ENCODE measurements at regions not wholly inside any gene's neighbourhood (a gene's known extent, or its start where the extent isn't known, plus 50 kb on each side); places are given as distances from the start of the nearest gene placed in this dataset.

- no peak for TF ChIP-seq POLR2AphosphoS5 (IDR thresholded peaks at IDR 0.05; ENCODE audit: low read depth, low read length)
- TF ChIP-seq, protein P1, sequence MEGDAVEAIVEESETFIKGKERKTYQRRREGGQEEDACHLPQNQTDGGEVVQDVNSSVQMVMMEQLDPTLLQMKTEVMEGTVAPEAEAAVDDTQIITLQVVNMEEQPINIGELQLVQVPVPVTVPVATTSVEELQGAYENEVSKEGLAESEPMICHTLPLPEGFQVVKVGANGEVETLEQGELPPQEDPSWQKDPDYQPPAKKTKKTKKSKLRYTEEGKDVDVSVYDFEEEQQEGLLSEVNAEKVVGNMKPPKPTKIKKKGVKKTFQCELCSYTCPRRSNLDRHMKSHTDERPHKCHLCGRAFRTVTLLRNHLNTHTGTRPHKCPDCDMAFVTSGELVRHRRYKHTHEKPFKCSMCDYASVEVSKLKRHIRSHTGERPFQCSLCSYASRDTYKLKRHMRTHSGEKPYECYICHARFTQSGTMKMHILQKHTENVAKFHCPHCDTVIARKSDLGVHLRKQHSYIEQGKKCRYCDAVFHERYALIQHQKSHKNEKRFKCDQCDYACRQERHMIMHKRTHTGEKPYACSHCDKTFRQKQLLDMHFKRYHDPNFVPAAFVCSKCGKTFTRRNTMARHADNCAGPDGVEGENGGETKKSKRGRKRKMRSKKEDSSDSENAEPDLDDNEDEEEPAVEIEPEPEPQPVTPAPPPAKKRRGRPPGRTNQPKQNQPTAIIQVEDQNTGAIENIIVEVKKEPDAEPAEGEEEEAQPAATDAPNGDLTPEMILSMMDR (IDR thresholded peaks at IDR 0.05): no peak
- TF ChIP-seq REST (IDR thresholded peaks at IDR 0.05; ENCODE audit: insufficient read depth in 1 of 2, low read depth in 2 of 2, low read length in 1 of 2): no peak
- TF ChIP-seq SIN3A (IDR thresholded peaks at IDR 0.05; ENCODE audit: borderline replicate concordance, insufficient read depth, low read depth, low read length): no peak
These were observed 65.9 kb downstream of the KCNJ2 start for GRCh38 chr17:70235252-70235651.

Data from Panc1 (cell line).